ENCODE measurements at regions not wholly inside any gene's neighbourhood (a gene's known extent, or its start where the extent isn't known, plus 50 kb on each side); places are given as distances from the start of the nearest gene placed in this dataset.

DNA sequence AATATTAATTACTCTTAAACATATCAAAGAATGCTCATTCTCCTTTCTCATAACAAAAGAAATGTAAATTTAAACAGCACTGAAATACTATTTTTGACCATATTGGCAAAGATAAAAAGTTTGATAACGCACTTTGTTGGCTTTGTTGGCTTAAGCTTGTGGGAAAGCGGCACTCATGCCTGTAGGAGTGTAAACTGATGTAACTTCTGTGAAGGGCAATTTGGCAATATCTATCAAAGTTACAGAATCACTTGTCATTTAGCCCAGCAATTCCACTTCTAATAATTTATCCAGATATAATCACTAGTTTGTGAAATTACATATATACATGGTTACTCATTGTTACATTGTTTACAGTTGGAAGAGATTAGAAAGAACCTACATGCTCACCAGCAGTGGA is 96.3 kb upstream of the FOXN2 start:
- Histone ChIP-seq H3K4me3 (ENCODE audit: low read length, poor library complexity, severe bottlenecking) (no peak overlapping the region), H3F3A (ENCODE audit: low read depth) (no peaks in the 10 kb centered on the region), H4K20me1 (ENCODE audit: insufficient read depth, low read length, poor library complexity, severe bottlenecking) (no peaks in the 10 kb centered on the region), H3K9me3 (ENCODE audit: insufficient read depth, low read depth, low read length) (no peaks in the 10 kb centered on the region), H3K36me3 (ENCODE audit: insufficient read depth, low read length) (no peaks in the 10 kb centered on the region), H3K4me2 (ENCODE audit: low read depth, low read length, poor library complexity, severe bottlenecking) (no peak overlapping the region), H3K4me1 (ENCODE audit: insufficient read depth, low read length, poor library complexity, severe bottlenecking) (no peaks in the 10 kb centered on the region), H3K27me3 (ENCODE audit: insufficient read depth, low read length, poor library complexity, severe bottlenecking) (no peaks in the 10 kb centered on the region), H2AFZ (ENCODE audit: low read length) (no peak overlapping the region), H3K79me2 (ENCODE audit: insufficient read depth, low read length) (no peaks in the 10 kb centered on the region), H3K9me2 (replicated peaks; ENCODE audit: low read depth, low read length) (no peaks in the 10 kb centered on the region), H3K9ac (ENCODE audit: low read depth, low read length, poor library complexity, severe bottlenecking) (no peak overlapping the region)
- TF ChIP-seq, protein P1, sequence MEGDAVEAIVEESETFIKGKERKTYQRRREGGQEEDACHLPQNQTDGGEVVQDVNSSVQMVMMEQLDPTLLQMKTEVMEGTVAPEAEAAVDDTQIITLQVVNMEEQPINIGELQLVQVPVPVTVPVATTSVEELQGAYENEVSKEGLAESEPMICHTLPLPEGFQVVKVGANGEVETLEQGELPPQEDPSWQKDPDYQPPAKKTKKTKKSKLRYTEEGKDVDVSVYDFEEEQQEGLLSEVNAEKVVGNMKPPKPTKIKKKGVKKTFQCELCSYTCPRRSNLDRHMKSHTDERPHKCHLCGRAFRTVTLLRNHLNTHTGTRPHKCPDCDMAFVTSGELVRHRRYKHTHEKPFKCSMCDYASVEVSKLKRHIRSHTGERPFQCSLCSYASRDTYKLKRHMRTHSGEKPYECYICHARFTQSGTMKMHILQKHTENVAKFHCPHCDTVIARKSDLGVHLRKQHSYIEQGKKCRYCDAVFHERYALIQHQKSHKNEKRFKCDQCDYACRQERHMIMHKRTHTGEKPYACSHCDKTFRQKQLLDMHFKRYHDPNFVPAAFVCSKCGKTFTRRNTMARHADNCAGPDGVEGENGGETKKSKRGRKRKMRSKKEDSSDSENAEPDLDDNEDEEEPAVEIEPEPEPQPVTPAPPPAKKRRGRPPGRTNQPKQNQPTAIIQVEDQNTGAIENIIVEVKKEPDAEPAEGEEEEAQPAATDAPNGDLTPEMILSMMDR (conservative IDR thresholded peaks at IDR 0.05; ENCODE audit: low read length), result no peak
- TF ChIP-seq EZH2phosphoT487 (IDR thresholded peaks at IDR 0.05; ENCODE audit: borderline replicate concordance), result no peak

DNA sequence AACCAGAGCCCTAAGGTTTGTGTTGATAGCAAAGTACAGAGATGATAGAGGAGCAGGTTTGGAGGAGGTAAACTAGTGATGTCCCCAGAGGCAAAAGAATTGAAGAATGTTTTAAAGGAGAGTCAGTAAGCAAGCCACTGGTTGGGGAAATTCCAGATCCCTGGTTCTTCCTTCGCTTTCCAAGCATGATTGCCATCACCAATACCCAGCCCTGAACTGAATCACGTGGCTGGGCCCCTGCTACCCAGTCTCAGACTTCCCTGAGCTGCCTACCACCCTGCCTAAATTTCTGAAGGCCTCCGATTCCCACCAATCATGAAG is 95.3 kb upstream of the FOXN2 start:
- no peaks in the 10 kb centered on the region for H4K20me1 ChIP-seq (ENCODE audit: insufficient read depth, low read length, poor library complexity, severe bottlenecking)
- H3K4me1 ChIP-seq (ENCODE audit: insufficient read depth, low read length, poor library complexity, severe bottlenecking), result no peaks in the 10 kb centered on the region
- no peak overlapping the region for H3K4me3 ChIP-seq (ENCODE audit: low read length, poor library complexity, severe bottlenecking)
- no peaks in the 10 kb centered on the region for H3K27me3 ChIP-seq (ENCODE audit: insufficient read depth, low read length, poor library complexity, severe bottlenecking)
- no peaks in the 10 kb centered on the region for H3K9me2 ChIP-seq (replicated peaks; ENCODE audit: low read depth, low read length)
- no peak overlapping the region for H3K9ac ChIP-seq (ENCODE audit: low read depth, low read length, poor library complexity, severe bottlenecking)
- H3K4me2 ChIP-seq (ENCODE audit: low read depth, low read length, poor library complexity, severe bottlenecking), result no peak overlapping the region
- H3K79me2 ChIP-seq (ENCODE audit: insufficient read depth, low read length), result no peaks in the 10 kb centered on the region
- H3F3A ChIP-seq (ENCODE audit: low read depth), result no peaks in the 10 kb centered on the region
- H3K9me3 ChIP-seq (ENCODE audit: insufficient read depth, low read depth, low read length), result no peaks in the 10 kb centered on the region
- no peak for TF ChIP-seq EZH2phosphoT487 (IDR thresholded peaks at IDR 0.05; ENCODE audit: borderline replicate concordance)
- TF ChIP-seq, protein P1 (conservative IDR thresholded peaks at IDR 0.05; ENCODE audit: low read length), result no peak
- no peak overlapping the region for H2AFZ ChIP-seq (ENCODE audit: low read length)
- H3K36me3 ChIP-seq (ENCODE audit: insufficient read depth, low read length), result no peaks in the 10 kb centered on the region

DNA sequence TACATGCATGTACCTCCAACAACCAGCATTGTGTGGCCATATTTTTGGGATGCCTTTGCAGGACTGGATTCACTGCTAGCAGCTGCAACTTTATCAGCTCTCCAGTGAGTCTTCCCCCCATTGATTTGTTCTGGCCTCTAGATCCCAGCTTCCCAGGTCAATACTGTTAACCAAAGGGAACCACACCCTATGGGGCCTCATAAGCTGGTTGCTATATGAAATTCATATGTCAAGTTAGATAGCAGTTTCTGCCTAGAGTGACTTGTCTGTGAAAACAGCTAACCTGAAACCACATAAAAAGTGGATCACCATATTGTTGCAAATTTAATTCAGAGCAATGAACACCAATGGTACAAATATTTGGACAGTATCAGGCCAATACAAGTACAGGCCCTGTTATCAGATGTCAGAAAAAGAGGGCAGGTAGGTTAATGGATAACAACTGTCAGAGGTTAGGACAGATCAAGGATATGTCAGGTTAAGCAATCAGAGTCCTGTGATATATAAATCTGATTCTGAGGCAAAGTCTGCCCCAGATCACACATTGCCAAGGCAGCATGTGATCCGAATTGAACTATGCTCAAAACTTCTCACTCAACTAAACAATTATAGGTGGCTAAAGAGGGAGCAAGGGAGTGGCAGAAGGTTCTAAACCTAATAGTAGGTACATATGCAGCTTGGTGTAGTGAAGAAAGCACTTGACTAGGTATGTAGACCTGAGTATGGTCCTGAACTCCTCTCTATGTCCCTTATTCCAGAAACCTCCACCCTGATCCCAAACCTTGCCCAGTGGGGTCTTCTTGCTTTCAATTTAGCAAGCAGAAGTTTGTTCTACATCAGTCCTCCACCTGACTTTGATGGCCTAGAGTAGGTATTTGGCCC is 94.7 kb upstream of the FOXN2 start:
- H3K9ac ChIP-seq (ENCODE audit: low read depth, low read length, poor library complexity, severe bottlenecking), result no peak overlapping the region
- H3K27me3 ChIP-seq (ENCODE audit: insufficient read depth, low read length, poor library complexity, severe bottlenecking), result no peaks in the 10 kb centered on the region
- no peak overlapping the region for H3K4me2 ChIP-seq (ENCODE audit: low read depth, low read length, poor library complexity, severe bottlenecking)
- H2AFZ ChIP-seq (ENCODE audit: low read length), result no peak overlapping the region
- no peak overlapping the region for H3K4me3 ChIP-seq (ENCODE audit: low read length, poor library complexity, severe bottlenecking)
- H3F3A ChIP-seq (ENCODE audit: low read depth), result no peaks in the 10 kb centered on the region
- no peaks in the 10 kb centered on the region for H4K20me1 ChIP-seq (ENCODE audit: insufficient read depth, low read length, poor library complexity, severe bottlenecking)
- H3K4me1 ChIP-seq (ENCODE audit: insufficient read depth, low read length, poor library complexity, severe bottlenecking), result no peaks in the 10 kb centered on the region
- H3K9me3 ChIP-seq (ENCODE audit: insufficient read depth, low read depth, low read length), result no peaks in the 10 kb centered on the region
- TF ChIP-seq EZH2phosphoT487 (IDR thresholded peaks at IDR 0.05; ENCODE audit: borderline replicate concordance), result no peak
- TF ChIP-seq, protein P1 (conservative IDR thresholded peaks at IDR 0.05; ENCODE audit: low read length), result no peak
- H3K36me3 ChIP-seq (ENCODE audit: insufficient read depth, low read length), result no peaks in the 10 kb centered on the region
- no peaks in the 10 kb centered on the region for H3K9me2 ChIP-seq (replicated peaks; ENCODE audit: low read depth, low read length)
- H3K79me2 ChIP-seq (ENCODE audit: insufficient read depth, low read length), result no peaks in the 10 kb centered on the region
